ENCODE measurements at regions not wholly inside any gene's neighbourhood (a gene's known extent, or its start where the extent isn't known, plus 50 kb on each side); places are given as distances from the start of the nearest gene placed in this dataset.

- TF ChIP-seq SMAD1 (IDR thresholded peaks at IDR 0.05; ENCODE audit: low read depth, low read length, partially characterized antibody) (no peak), TAF1 (IDR thresholded peaks at IDR 0.05; ENCODE audit: control insufficient read depth, extremely low read depth, insufficient read depth, low read length, severe bottlenecking) (no peak), GABPA (tag; conservative IDR thresholded peaks at IDR 0.05; ENCODE audit: low read depth) (no peak), PHF21A (IDR thresholded peaks at IDR 0.05; ENCODE audit: borderline replicate concordance, low read depth) (no peak), RAD21 (CRISPR knock-in tag; conservative IDR thresholded peaks at IDR 0.05 in 1 of 2, IDR thresholded peaks at IDR 0.05 in 1 of 2) (no peak), POLR2A (conservative IDR thresholded peaks at IDR 0.05) (no peak)
- TF ChIP-seq, protein P1, sequence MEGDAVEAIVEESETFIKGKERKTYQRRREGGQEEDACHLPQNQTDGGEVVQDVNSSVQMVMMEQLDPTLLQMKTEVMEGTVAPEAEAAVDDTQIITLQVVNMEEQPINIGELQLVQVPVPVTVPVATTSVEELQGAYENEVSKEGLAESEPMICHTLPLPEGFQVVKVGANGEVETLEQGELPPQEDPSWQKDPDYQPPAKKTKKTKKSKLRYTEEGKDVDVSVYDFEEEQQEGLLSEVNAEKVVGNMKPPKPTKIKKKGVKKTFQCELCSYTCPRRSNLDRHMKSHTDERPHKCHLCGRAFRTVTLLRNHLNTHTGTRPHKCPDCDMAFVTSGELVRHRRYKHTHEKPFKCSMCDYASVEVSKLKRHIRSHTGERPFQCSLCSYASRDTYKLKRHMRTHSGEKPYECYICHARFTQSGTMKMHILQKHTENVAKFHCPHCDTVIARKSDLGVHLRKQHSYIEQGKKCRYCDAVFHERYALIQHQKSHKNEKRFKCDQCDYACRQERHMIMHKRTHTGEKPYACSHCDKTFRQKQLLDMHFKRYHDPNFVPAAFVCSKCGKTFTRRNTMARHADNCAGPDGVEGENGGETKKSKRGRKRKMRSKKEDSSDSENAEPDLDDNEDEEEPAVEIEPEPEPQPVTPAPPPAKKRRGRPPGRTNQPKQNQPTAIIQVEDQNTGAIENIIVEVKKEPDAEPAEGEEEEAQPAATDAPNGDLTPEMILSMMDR (IDR thresholded peaks at IDR 0.05 in 2 of 3, conservative IDR thresholded peaks at IDR 0.05 in 1 of 3; ENCODE audit: insufficient read depth in 2 of 3, low read depth in 1 of 3, low read length in 3 of 3), result no peak
- TF ChIP-seq, protein P2, sequence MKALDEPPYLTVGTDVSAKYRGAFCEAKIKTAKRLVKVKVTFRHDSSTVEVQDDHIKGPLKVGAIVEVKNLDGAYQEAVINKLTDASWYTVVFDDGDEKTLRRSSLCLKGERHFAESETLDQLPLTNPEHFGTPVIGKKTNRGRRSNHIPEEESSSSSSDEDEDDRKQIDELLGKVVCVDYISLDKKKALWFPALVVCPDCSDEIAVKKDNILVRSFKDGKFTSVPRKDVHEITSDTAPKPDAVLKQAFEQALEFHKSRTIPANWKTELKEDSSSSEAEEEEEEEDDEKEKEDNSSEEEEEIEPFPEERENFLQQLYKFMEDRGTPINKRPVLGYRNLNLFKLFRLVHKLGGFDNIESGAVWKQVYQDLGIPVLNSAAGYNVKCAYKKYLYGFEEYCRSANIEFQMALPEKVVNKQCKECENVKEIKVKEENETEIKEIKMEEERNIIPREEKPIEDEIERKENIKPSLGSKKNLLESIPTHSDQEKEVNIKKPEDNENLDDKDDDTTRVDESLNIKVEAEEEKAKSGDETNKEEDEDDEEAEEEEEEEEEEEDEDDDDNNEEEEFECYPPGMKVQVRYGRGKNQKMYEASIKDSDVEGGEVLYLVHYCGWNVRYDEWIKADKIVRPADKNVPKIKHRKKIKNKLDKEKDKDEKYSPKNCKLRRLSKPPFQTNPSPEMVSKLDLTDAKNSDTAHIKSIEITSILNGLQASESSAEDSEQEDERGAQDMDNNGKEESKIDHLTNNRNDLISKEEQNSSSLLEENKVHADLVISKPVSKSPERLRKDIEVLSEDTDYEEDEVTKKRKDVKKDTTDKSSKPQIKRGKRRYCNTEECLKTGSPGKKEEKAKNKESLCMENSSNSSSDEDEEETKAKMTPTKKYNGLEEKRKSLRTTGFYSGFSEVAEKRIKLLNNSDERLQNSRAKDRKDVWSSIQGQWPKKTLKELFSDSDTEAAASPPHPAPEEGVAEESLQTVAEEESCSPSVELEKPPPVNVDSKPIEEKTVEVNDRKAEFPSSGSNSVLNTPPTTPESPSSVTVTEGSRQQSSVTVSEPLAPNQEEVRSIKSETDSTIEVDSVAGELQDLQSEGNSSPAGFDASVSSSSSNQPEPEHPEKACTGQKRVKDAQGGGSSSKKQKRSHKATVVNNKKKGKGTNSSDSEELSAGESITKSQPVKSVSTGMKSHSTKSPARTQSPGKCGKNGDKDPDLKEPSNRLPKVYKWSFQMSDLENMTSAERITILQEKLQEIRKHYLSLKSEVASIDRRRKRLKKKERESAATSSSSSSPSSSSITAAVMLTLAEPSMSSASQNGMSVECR (CRISPR knock-in tag; IDR thresholded peaks at IDR 0.05), result no peak
These were observed 1300.8 kb upstream of the B3GALT2 start for GRCh38 chr1:194487172-194487571.

Data from K562 (cell line).